HL-60/S4 treated with phorbol 12-myristate 13-acetate at 8.2 ng/mL for 4 days and 3 days (cell line): ENCODE measurements at regions not wholly inside any gene's neighbourhood (a gene's known extent, or its start where the extent isn't known, plus 50 kb on each side); places are given as distances from the start of the nearest gene placed in this dataset.
"Not testable (repeated sequence)": the region's sequence is repeated elsewhere in the genome, so short reads cannot be mapped to it uniquely, and the experiment has no call there.

Experiments used
- in situ Hi-C: fragments of 300-500 bp; cut with MboI; formaldehyde crosslinking; loops from 2 replicates; pipeline ENCODE4 v1.15.0; 2022; ENCODE audit warnings: low sequenced_read_pairs

DNA sequence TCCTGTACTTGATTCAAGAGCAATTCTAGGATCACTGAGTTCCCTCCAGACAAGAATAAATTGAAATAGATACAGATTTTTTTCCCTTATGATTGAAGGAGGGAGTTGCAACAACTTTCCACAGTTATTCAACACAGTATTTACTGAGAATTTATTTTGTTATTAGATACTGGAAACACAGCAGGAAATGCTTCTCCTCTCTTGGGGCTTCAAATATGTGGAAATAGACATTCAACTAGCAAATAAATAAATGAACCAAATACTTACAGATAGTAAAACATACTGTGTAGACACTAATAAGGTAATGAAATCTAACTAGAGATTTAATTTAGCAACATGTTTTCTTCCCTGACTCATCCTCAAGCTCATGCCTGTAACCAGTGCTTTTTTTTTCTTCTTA lies 169.2 kb downstream of the LNPK start:
- in situ Hi-C loops, result no loop called here

DNA sequence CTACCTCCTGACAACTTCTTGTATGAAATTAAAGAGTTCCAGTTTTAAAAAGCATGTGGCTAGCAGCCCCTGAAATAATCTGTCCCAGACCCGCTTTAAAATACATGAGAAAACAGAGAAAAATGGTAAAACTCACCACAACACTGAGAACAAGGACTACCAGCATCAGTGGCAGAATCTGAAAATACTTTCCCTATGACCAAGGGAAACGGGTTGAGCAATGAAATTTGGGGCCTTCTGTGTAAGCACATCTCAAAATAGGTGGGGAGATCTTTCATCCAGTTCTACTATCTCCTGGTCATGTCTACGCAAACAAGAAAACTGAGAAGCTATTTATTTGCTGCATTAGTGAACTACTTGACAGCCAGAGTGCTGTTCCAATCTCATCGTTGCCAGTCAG lies 172.3 kb downstream of the LNPK start:
- in situ Hi-C loops, result no loop called here

DNA sequence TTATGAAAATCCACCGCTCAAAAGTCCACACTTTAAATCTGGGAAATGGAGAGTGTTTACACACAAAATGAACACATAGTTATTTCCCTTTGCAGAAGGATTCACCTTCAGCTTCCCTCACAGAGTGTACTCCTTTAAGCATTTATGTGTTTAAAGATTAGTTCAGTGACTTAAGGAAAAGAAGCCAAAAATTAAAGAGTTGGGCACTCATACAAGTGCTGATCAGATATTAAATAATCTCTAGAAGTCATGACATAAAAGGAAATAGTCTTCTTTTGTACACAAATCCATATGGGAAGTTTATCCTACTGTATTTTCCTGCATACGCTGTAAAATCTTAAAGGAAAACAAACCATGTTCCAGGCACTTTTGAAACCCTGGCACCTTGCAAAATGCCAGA lies 174.2 kb downstream of the LNPK start:
- in situ Hi-C loops, result no loop called here

DNA sequence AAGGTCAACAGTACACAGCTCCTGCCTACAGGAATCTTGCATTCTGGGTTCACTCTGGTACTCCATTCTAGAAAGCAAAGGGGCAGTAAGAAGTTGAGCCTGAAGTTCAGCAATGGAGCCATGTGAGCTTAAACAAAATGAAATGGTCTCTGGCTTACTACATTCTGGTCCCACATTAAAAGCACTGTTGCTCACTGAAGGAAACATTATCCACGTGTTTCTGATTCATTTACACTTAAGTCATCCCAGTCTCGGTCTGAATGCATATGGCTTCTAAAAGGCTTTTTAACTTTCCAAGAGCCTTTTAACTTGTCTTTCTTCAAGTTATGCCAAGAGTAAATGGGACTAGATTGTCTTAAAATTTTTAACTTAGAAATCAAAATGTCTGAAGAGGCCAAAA lies 177.8 kb downstream of the LNPK start:
- in situ Hi-C loops, result no loop called here

DNA sequence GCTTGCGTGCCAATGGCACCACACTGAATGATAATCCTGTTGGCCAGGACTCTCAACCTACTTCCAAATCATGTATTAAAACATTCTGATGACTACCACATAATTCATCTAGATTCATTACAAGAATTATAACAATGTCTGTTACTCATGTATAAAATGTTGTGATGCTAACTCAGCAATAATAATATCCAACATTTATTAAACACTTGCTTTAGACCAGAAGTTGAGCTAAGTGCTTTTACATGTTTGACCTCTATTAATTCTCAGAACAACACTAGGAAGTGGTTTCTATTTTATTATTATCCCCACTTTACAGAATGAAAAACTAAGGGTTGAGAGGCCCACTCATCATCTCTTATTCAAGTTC lies 178.4 kb downstream of the LNPK start:
- in situ Hi-C loops, result no loop called here

DNA sequence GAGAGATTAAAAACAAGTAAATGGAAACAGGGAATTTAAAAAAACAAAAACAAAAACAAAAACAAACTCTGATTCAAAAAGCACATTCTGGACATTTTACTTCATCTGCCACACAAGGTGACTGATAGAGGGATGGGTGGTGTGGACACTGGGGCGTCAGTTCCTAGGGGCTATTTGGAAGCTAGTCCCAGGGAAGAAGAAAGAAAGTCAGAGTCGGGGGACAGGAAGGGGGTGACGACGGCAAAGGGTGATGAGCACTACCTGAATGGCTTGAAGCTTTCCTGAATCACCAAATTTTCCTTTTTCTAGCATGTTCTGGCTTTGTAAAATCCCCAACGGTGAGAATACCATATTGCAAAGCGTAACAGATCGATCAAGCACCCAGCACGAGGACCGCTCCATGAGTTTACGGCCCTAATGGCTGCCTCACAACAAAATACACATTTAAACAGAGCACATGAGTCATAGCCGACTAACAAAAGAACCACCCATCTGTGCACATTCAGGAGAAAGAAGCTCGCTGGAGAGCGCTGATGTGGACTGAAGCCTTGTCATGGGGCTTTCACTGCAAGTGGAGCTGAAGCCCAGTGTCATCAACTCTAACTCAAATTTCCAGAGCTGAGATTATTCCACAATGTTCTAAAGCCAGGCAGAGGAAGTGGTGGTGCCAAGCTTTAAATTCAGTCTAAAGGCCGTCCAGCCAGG lies 178.9 kb downstream of the LNPK start:
- in situ Hi-C loops, result no loop called here

DNA sequence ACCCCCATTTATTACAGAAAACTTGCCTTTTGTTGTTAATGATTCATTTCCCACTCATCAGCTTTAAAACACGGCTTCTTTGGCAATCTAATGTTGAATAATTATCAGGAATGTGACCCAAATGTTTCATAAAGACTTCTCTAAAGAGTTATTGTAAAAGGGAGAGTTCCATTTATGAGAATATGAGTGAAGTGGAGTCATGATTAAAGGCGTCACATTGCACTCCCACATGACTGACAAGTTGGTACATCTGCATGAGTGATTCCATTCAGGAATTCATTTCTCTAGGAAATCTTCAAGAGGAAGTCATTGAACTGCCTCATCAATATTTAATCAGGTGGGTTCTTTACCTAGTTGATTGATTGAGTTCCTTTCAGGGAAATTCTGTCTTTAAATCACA lies 184.8 kb downstream of the LNPK start:
- in situ Hi-C loops, result no loop called here

DNA sequence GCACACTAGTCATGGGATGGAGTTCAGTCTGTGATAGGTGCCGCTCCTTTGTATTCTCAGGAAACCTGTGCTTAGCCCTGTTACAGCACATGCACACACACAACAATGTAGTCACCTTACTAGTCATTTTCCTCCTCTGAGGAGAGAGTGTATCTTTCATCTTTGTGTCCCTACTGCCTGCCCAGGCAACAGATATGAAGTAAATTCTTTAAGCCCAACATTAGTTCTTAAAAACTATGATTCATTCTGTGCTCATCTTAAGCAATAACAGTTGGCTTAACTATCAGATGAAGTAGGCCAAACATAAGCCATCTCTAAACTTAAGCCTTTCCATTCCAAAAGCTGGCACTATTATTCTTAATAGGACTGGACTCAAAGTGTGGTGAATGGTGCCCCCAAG lies 186.5 kb downstream of the LNPK start:
- in situ Hi-C loops, result no loop called here

DNA sequence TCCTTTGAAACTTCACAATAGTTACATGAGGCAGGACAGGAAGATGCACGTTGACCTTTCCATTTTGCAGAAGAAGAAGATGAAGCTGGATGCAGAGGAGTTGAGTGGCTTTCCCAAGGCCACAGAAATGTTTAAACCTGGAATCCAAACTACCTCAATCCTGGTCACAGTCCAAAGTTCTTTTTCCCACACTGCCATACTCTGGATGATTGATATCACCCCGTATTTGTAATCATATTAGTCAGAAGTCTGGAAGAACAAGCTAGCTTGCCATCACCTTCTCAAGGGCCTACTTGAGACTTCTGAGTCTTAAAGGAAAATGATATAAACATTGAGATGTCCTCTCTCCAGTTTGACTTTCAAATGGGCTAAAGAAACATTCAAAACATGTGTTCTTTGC lies 190.1 kb downstream of the LNPK start:
- in situ Hi-C loops, result no loop called here

DNA sequence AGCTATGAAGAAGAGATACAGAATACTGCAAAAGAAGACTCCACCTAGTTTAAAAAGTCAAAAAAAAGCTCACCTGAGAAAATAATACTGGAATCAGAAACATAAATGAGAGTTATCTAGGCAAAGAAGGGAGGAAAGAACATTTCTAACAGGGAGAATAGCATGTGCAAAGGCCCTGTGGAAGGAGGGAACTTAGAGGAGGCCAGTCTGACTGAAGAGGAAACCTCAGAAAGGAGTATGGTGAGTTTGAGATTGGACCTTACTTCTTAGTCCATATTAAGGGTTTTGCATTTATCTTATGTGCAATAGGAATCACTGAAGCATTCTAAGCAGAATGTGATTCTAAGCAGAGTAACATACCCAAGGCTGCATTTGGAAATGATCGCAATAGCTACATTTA lies 193.2 kb downstream of the LNPK start:
- in situ Hi-C loops, result no loop called here

DNA sequence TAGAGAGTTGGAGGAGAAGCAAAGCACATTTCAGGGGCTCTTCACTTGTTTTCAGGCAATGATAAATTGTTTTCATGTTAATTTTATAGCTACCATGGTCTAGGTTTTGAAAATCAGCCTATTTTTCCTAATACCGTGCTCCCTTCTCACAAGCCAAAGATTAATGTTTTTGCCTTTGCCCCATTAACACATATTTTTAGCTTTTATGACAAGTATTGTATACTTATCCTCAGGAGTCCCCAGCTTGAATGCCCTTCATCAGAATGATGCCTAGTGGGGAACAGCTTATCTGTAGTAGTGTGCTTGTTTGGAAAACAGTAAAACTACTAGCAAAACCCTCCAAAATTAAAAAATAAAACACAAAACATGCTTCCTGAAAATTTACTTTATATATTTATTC lies 194.0 kb downstream of the LNPK start:
- in situ Hi-C loops, result no loop called here

DNA sequence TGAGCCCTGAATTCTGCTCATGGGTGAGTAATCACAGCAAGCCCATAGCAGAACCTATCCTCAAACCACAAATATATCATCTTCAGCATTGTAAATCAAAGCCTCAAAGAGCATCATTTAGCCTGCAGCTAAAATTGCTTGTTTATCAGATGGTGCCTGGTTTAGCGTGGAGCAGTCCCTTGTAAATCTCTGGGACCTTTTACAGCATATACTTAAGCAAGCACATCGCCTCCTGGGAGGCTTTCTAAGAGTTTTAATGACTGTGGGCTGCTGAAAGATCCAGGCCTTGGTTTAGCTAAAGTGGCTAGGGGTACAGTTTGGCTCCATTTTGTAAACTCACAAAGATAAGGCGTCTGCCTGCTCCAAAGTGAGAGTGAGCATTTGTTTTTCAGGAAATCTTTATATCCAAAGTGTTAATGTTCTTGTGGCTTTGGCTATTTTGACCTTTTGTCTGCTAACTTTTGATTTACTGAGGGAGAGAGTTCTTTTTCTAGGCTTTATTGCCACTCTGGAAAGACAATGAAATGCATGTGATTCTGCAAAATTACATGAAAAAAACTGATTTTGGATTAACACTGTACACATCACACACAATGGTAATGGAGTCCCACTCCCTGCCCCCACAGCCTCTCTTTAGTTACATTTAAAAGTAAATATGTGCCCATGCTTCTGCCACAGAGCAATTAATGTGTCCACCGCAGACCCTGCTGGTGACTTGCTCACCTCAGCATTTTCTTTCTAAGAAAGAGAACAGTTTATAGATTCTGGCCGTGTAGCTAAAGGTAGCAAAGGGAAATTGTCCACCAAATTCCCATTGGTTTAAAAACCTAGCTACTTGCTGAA lies 194.8 kb downstream of the LNPK start:
- in situ Hi-C loops, result no loop called here

DNA sequence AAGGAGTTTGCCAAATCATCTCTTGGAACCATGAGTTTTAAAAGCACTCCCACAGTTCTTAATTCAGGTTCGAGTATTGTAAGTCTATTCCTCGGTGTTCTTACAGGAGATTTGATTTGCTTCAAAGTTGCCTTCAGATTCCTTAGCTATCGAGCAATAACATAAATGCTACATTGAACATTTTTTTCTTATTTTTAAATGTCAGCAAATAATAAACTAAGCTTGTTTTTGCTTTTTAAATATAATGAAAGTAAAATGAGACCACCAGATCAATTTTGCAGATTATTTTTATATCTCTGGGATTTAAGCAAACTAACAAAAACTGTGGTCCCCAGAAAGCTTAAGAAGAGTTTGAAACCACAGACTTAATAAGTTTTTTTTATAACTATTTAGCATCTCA lies 195.5 kb downstream of the LNPK start:
- in situ Hi-C loops, result no loop called here

DNA sequence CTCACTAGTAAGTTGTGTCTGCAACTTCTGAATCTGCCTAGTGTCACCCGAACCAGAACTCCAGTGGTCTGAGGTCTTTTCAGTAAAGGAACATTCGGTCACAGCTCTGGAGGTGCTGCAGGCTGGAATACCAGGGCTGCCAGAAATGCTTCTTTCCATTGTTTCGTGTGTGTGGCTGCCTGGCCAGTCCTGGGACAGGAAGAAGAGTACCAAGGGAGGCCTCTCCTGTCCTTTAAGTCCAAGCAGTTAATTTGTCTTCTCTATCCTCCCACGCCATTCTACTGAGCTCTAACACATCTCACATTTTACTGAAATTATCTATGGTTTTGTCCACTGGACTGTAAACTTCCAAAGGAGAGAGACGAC lies 196.0 kb downstream of the LNPK start:
- in situ Hi-C loops, result no loop called here

DNA sequence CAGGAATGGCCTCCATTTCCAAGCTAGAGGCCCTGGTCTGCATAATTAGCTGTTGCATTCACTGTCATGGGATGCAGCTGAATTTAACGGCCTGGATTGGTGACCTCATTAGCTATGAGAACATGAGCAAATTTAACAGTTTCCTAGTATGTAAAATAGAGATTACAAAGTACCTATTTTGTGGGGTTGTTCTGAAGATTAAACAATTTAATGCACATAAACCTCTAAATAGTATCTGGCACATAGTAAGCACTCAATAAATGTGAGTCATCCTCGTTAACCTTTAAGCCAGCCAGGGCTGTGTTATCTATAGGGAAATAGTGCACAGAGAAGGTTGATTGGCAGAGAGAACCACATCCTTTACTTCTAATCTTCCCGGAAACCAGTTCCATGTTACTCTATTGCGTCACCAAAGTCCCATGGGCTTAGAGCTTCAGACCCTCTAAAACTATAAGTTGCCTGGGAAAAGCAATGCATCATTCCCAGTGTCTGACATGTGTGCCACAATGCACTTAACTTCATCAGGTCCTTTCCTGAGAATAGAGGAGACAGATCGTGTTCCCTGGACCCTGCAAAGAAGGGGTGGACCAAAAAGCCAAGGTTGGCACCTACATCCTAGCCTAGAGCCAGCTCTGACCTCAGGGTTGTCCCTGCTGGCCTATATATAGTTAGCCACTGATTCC lies 196.5 kb downstream of the LNPK start:
- in situ Hi-C loops, result no loop called here

DNA sequence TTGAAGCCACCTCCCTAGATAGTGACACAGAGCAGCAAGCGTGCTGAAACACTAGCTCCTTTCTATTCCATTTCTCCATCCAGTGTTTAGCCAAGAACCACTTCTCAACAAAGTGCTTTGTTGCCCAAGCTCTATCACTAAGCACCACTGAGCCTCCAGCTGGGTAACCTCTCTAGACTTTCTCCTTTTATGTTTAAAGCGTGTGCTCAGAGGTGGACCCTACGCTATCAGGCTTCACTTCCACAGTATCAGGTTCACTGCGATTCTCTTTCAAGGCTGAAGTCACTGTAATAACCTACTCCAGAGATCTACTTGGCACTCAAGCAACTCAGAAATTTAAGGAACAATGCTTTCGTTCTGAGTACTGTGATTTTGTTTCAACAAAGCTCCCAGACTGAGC lies 197.9 kb downstream of the LNPK start:
- in situ Hi-C loops, result no loop called here

DNA sequence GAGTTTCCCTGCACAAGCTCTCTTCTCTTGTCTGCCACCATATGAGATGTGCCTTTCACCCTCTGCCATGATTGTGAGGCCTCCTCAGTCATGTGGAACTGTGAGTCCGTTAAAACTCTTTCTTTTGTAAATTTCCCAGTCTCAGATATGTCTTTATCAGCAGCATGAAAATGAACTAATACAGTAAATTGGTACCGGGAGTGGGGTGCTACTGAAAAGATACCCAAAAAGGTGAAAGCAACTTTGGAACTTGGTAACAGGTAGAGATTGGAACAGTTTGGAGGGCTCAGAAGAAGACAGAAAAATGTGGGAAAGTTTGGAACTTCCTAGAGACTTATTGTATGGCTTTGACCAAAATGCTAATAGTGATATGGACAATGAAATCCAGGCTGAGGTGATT lies 205.6 kb downstream of the LNPK start:
- in situ Hi-C loops, result not testable (repeated sequence)

DNA sequence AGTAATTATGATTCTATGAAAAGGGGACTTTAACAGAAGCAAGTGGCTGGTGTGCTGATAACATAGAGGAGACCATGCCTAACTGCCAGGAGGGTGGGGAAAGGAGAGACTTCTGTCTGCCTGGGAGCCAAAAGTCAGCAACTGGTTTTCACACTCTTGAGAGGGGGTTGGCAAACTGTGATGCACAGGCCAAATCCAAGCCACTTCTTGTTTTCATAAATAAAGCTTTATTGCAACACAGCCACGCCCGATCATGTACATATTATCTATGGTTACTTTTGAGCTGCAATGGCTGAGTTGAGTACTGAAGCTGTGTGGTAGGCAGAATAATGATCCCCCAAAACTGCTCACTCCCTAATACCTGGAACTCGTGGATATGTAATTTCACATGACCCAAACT lies 208.4 kb downstream of the LNPK start:
- in situ Hi-C loops, result no loop called here

DNA sequence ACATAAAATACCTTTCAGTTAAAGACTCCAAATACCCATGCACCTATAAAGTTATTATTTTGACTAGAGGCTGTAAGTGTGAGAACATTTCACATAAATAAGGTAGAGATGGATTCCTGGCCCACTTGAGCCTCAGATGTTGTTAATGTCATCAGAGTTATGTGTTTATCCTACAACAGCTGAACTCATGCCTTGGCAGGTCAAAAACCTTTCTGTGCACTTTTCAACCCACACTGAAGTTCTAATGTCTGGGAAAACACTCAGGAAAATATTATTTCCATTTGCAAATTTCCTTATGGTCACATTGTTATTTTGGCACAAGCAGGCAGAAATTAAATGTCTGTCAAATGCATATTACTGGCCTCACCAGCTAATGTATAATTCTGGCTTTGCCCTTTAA lies 209.2 kb downstream of the LNPK start:
- in situ Hi-C loops, result no loop called here

DNA sequence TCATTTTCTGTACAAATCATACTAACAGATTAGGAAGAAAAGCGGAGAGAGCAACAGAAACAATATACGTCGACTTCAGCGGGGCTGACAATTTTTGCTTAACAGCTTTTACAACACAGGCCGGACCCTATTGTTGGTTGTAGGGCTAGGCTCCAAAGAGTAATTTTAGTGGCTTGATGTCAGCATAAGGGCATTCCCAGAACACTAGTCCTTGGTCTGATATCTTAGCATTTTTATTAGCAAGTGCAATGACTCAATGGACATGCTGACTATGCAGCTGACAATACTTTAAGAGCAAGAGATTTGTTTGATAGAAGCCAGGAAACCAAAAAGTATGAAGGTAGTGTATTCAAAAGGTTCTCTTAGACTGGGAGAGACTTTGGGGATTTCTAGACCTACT lies 209.9 kb downstream of the LNPK start:
- in situ Hi-C loops, result no loop called here

DNA sequence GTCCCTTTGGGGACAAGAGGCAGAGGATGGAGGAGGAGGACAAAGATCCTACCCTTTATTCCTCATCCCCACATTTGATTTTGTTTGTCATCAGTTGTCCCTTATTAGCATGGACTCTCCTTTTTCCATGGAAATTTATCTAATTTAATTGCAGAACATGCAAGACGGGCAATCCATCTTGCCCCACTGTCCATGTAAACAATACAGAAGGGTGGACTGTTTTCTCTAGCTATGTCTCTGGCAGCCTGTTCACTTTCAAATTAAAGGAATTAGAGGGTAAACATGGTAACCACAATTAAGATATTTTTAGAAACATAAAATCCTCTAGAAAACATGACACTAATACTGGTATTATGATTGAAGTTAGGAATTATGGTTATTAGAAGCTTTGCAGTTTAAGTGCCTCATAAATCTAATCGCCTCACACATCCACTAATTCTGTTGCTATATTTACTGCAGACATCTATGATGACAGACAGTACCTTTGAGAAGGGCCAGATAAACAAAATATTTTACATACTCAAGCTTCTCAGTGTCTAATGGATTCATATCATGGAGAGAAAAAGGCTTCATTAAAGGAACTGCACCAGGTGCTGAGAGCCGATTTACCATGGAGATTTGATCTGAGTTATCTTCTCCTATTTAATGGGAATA lies 215.5 kb downstream of the LNPK start:
- in situ Hi-C loops, result no loop called here

DNA sequence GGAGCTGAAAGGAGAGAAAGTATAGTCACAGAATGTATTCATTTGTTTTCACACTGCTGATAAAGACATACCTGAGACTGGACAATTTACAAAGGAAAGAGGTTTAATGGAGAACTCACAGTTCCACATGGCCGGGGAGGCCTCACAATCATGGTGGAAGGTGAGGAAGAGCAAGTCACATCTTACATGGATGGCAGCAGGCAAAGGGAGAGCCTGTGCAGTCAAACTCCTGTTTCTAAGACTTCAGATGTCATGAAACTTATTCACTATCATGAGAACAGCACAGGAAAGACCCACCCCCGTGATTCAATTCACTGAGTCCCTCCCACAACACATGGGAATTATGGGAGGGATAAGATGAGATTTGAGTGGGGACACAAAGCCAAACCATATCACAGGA lies 224.7 kb downstream of the LNPK start:
- in situ Hi-C loops, result not testable (repeated sequence)
